GM18861 (cell line): ENCODE measurements at regions not wholly inside any gene's neighbourhood (a gene's known extent, or its start where the extent isn't known, plus 50 kb on each side); places are given as distances from the start of the nearest gene placed in this dataset.
"Not testable (repeated sequence)": the region's sequence is repeated elsewhere in the genome, so short reads cannot be mapped to it uniquely, and the experiment has no call there.

Source experiments
- ATAC-seq: cut with Tn5 transposase; IDR thresholded peaks from one replicate; pipeline ENCODE4 v1.9.1; 2021; ENCODE audit not compliant: unreplicated experiment

GRCh38 chr5:167427641-167428040, 863.8 kb upstream of the WWC1 start:
- not testable (repeated sequence) for ATAC-seq

- ATAC-seq: no peak
These were observed 850.6 kb upstream of the WWC1 start for GRCh38 chr5:167440846-167441245.

DNA sequence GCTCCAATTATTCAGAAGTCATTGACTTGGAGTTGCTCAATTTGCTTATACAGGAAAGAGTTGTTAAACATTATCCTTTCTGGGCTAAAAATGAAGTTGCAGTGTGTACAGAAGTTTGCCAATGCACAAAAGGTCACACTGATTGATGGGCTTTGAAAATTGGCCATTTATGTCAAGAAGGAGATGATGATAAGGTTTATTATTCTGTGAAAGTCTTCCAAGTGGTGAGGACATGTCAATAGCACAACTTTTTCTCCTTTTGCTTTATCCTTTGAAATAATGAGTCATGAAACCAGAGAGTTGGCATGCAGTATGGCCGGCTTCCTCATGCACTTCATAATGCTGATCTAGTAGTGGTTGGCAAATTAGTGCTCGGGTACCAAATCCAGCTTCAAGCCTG, 848.5 kb upstream of the WWC1 start:
- no peak for ATAC-seq

GRCh38 chr5:167447466-167448375, 843.7 kb upstream of the WWC1 start:
- ATAC-seq: no peak

DNA sequence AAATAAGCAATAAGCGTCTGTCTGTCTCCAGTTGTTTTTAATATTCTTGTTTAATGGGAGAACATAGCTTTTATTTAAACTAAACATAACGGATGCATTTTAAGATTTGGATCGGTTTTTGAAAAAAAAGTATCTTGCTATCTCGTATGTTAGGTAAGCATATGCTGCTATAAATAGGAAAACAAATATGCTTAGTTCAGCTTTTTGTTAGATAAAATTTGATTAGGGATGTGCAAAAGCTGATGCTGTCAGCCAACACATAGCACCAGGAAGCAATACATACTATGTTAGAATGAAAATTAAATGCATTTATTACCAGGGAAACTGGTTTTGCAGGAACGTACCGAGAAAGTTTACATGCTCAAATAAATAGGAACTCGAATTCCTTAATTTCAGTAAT, 843.1 kb upstream of the WWC1 start:
- no peak for ATAC-seq

DNA sequence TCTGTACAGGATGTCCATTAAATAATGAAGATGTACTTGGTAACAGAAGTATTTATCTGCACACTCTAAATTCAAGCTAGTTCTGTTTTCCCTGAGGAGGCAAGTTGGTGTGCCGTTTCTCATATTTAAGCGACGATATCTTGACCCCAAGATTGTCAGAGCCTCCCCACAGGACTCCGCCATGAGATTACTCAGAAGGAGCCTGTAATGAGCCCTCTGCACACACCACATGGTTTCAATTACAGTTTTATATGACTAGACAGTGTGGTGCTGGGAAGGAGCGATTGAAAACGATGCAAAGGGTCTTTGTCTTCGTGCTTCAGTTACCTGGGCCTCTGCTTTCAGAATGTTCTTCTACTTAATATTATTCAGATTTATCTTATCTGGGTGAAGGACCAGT, 840.4 kb upstream of the WWC1 start:
- ATAC-seq: no peak

GRCh38 chr5:167452136-167452535, 839.3 kb upstream of the WWC1 start:
- no peak for ATAC-seq

DNA sequence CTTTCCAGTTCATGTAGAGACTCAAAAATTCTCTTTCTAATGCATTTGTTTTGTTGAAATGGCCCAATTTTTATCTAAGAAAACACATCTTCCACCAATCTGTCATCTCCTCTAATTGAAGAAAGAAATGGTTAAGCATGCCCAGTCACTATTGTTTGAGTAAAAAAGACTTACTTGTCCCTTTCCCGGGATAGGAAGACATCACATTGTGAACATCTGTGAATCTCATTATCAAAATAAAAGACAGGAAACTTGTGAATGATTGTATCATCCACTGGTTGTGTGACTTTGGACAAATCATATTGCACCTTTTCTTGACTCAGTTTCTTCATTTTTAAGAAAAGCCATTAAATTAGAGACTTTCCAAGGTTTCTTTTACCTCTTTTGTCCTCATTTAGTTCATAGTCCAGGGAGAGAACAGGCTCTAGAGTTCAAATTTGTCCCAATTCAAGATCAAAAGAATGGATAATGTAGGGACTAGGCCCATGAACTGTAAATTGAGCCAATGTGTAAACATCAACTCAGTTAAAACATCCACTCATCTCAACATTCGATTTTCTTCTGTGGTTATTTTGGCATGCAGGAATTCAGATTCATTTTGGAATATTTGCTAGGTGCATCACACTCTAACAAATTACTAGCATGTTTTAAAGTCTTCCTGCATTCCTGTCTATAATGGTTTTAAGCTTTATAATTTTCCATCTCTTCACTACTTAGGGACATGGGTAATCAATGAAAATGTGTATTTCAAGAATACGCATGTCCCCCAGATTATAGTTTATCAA, 838.0 kb upstream of the WWC1 start:
- ATAC-seq: no peak

- no peak for ATAC-seq
These were observed 833.0 kb upstream of the WWC1 start for GRCh38 chr5:167458412-167458811.

DNA sequence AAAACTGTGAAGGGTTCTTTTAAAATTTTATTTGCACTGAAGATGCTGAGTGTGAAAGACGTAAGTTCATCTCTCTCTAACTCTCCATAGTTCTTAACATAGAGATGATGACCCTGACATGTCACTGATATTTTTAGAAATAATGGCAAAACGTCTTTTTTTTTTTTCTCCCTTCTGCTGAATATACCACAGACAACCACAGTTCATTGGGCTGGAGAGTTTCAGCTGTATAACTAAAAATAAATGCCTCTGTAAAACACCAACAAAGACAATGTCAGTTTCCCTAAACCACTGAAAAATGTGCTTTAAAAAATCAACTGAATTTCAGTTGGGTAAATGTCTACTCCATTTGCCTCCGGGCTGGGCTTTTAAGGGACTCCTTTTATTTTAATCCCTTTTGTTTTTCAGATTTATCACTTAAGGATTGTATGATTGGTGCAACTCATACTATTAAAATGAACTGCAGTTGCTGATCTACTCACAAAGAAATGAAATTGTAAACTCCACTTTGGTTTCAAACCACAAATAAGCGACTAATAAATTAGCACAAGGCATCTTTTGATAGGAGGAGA, 830.9 kb upstream of the WWC1 start:
- no peak for ATAC-seq

GRCh38 chr5:167463939-167464338, 827.5 kb upstream of the WWC1 start:
- ATAC-seq: no peak

DNA sequence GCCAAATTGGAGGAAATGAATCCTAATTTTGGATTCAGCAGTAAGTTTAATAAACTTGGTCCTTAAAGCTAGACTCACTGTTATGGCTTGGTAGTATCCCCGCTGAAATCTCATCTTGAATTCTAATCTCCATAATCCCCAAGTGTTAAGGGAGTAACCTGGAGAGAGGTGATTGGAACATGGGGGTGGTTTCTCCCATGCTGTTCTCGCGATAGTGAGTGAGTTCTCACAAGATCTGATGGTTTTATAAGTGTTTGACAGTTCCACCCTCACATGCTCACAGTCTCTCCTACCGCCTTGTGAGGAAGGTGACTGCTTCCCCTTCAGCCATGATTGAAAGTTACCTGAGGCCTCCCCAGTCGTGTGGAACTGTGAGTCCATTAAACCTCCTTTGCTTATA, 824.5 kb upstream of the WWC1 start:
- no peak for ATAC-seq

- no peak for ATAC-seq
These were observed 818.8 kb upstream of the WWC1 start for GRCh38 chr5:167472566-167473108.

DNA sequence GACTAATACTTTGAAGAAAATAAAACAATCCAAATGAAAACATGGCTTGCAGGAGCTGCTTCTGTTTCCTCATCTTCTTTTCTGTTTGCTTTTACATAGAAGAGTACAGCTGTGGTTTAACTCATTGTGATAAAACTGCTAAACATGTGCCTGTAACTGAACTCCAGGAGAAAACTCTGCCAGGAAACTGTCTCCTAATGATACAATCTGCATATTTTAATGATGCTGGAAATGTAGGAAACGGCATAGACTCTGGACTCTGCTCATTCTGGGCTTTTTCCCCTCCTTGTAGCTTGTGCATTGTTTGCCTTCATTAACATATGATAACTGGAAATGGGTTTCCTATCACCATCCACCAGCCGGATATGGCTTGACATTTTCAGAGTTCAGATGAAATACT, 813.3 kb upstream of the WWC1 start:
- ATAC-seq: no peak

DNA sequence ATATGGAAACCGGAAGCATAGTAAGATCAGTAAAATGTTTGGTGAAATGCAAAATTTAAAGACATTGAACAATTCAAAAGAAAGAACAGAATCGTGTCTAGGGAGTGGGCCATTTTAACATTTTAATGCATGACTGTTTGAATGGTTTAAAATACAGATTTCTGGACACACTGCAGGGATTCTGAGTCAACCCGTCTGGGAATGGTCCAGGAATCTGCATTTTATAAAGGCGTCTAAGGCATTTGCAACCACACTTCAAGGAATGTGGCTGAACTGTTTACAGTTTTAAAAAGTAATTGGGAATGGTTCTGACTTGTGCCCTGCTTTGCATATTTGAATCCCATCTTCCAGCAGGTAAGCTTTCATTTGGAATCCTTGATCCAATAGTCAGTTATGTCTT, 811.7 kb upstream of the WWC1 start:
- no peak for ATAC-seq

DNA sequence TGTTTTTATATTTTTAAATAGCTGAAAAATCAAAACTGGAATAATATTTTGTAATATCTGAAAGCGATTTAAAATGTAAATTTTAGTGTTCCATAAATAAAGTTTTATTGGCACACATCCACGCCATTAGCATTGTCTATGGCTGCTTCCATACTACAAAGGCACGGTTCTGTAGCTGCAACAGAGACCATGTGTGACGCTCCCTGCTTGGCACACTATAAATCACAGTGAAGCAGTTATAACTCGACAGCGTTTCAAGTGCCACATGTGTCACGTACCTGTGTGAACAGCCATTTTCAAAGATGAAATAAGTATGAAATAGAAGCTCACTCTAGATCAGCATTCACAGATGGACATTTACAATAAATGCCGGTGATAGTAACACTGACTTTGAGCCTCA, 810.1 kb upstream of the WWC1 start:
- no peak for ATAC-seq

- no peak for ATAC-seq
These were observed 808.9 kb upstream of the WWC1 start for GRCh38 chr5:167482555-167482954.

- no peak for ATAC-seq
These were observed 806.2 kb upstream of the WWC1 start for GRCh38 chr5:167485061-167485774.

DNA sequence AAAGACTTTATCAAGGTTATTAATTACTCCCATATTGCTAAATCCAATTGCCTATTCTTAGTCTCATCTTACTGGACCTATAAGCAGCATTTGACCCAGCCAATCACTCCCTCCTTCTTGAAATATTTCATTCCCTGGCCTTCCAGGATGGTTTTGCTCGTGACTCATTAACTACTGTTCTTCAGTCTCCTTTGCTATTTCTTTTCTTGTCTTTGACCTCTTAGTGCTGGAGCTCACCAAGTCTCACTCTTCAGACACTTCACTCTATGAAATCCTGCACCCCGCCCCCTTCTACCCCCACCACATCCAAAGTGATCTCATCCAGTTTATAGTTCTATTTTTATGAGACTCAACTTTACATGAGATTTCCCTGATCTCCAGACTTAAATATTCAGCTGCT, 803.1 kb upstream of the WWC1 start:
- ATAC-seq: no peak

- peak; percentile 80 for ATAC-seq
These were observed 802.2 kb upstream of the WWC1 start for GRCh38 chr5:167489202-167489601.
